Erythroblast (primary cell): ENCODE measurements at regions not wholly inside any gene's neighbourhood (a gene's known extent, or its start where the extent isn't known, plus 50 kb on each side); places are given as distances from the start of the nearest gene placed in this dataset.

Experiments used
- GATA1 ChIP-seq: IDR thresholded peaks from 2 replicates; pipeline ENCODE4 v1.6.1; 2011; ENCODE audit warnings: low read depth, mild to moderate bottlenecking, control low read depth, low read length, moderate library complexity
- POLR2A ChIP-seq: IDR thresholded peaks from 2 replicates; pipeline ENCODE4 v1.6.1; 2011; ENCODE audit warnings: mild to moderate bottlenecking, low read length

- TF ChIP-seq POLR2A (no peak), GATA1 (no peak)
Observed at GRCh38 chr15:35838424-35839111, 292.6 kb upstream of the DPH6 start.
